ENCODE measurements at regions not wholly inside any gene's neighbourhood (a gene's known extent, or its start where the extent isn't known, plus 50 kb on each side); places are given as distances from the start of the nearest gene placed in this dataset.

DNA sequence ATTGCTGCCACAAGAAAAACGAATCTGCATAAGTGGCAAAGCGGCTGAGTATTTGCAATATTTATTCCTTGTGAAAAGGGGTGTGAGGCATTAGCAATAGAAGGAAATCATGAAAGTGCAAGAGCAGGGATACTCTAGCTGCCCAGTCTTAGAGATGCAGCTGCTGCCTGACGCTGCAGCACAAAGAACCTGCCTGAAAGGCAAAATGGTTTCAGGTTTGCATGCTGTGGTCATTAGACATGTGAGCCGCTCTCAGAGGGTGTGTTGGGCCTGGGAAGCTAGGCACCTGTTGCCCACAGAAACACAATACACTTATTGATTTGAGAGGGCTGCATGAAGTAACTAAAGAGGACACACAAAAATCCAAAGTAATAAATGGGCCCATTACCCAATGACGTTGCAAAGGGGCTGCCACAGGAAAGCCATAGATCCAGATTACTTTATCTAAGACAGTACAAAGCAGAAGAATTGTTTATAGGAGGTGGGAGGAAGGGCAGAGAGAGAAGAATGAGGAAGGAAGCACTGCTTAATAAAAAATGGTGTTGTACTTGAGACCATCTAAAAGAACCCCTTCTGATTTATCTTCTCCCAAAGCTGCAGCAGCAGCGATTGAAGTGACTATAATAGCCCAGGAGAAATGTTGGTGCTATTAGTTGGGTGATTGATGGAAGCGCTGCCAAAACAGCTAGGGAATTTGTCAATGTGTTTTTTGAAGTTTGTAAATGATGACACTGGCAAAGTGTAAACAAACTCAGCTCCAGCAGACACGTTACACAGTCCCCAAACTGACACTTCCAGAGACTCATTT is 492.4 kb upstream of the ACVR2A start:
- TF ChIP-seq CTCF (IDR thresholded peaks at IDR 0.05) (no peak), POLR2A (IDR thresholded peaks at IDR 0.05) (no peak)

Measured in uterus (tissue), 2 donors.